ENCODE measurements at regions not wholly inside any gene's neighbourhood (a gene's known extent, or its start where the extent isn't known, plus 50 kb on each side); places are given as distances from the start of the nearest gene placed in this dataset.

- no peak for TF ChIP-seq CTCF (IDR thresholded peaks at IDR 0.05; ENCODE audit: low read depth, low read length)
- no peaks in the 10 kb centered on the region for H3K27me3 ChIP-seq
- no peak overlapping the region for H3K4me3 ChIP-seq (ENCODE audit: low read depth, low read length)
- H3K36me3 ChIP-seq, result no peaks in the 10 kb centered on the region
- no peaks in the 10 kb centered on the region; the same call in 1 of the 2 replicates for H3K9me3 ChIP-seq
- no peak for DNase-seq
- H3K4me1 ChIP-seq, result no peaks in the 10 kb centered on the region
Measured at GRCh38 chr6:82680192-82680591, 316.6 kb downstream of the TPBG start.

DNA sequence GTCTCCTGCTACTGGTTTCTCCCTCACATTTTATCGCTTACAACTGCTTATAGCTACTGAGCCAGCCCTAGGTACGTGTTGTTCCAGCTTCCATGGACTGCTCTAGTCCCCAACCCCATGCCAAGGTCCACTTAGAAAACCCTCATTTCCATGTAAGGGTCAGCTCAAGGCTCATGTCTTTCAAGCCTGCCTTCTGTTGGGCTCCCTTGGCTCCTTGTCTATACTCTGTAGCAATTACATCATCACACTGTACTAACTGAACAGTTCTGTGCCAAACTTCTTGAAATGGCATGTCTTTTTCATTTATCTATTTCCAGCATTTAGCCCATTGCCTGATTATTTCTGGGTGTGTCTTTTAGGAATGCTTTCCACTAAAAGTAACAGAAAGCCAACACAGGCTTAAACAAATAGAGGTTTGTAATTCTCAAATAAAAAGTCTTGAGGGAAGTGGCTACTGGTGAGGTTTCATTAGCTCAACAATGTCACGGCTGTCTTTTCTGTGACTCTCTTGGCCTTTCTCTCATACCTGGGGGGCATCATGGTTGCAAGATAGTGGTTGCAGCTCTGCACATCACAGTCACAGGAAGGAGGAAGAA is 317.6 kb downstream of the TPBG start:
- H3K4me1 ChIP-seq, result no peaks in the 10 kb centered on the region
- no peaks in the 10 kb centered on the region; the same call in 1 of the 2 replicates for H3K9me3 ChIP-seq
- H3K27me3 ChIP-seq, result no peaks in the 10 kb centered on the region
- TF ChIP-seq CTCF (IDR thresholded peaks at IDR 0.05; ENCODE audit: low read depth, low read length), result no peak
- no peak overlapping the region for H3K4me3 ChIP-seq (ENCODE audit: low read depth, low read length)
- no peak for DNase-seq
- H3K36me3 ChIP-seq, result no peaks in the 10 kb centered on the region

- TF ChIP-seq CTCF (IDR thresholded peaks at IDR 0.05; ENCODE audit: low read depth, low read length), result no peak
- Histone ChIP-seq H3K4me3 (ENCODE audit: low read depth, low read length) (no peak overlapping the region), H3K4me1 (no peaks in the 10 kb centered on the region), H3K9me3 (no peaks in the 10 kb centered on the region; the same call in 1 of the 2 replicates), H3K27me3 (no peaks in the 10 kb centered on the region), H3K36me3 (no peaks in the 10 kb centered on the region)
- no peak for DNase-seq
Measured at GRCh38 chr6:82686719-82687118, 323.1 kb downstream of the TPBG start.

- no peak for DNase-seq
- H3K9me3 ChIP-seq, result no peaks in the 10 kb centered on the region; the same call in 1 of the 2 replicates
- no peaks in the 10 kb centered on the region for H3K4me1 ChIP-seq
- 0 out of 2 replicates have a peak, but pooled peaks cover under 1% of the 10 kb centered on the region for H3K27me3 ChIP-seq
- no peaks in the 10 kb centered on the region for H3K36me3 ChIP-seq
- no peak overlapping the region for H3K4me3 ChIP-seq (ENCODE audit: low read depth, low read length)
- no peak for TF ChIP-seq CTCF (IDR thresholded peaks at IDR 0.05; ENCODE audit: low read depth, low read length)
Measured at GRCh38 chr6:82687855-82688254, 324.2 kb downstream of the TPBG start.

GRCh38 chr6:82690283-82690682 is 326.7 kb downstream of the TPBG start:
- DNase-seq, result no peak
- H3K4me1 ChIP-seq, result no peaks in the 10 kb centered on the region
- H3K9me3 ChIP-seq, result no peaks in the 10 kb centered on the region
- no peaks in the 10 kb centered on the region for H3K36me3 ChIP-seq
- 0 out of 2 replicates have a peak, but pooled peaks cover 2% of the 10 kb centered on the region for H3K27me3 ChIP-seq
- H3K4me3 ChIP-seq (ENCODE audit: low read depth, low read length), result no peak overlapping the region
- no peak for TF ChIP-seq CTCF (IDR thresholded peaks at IDR 0.05; ENCODE audit: low read depth, low read length)

- TF ChIP-seq CTCF (IDR thresholded peaks at IDR 0.05; ENCODE audit: low read depth, low read length), result no peak
- Histone ChIP-seq H3K36me3 (no peaks in the 10 kb centered on the region), H3K27me3 (0 out of 2 replicates have a peak, but pooled peaks cover 2% of the 10 kb centered on the region), H3K4me3 (ENCODE audit: low read depth, low read length) (no peak overlapping the region), H3K9me3 (no peaks in the 10 kb centered on the region), H3K4me1 (no peaks in the 10 kb centered on the region)
- DNase-seq, result no peak
Measured at GRCh38 chr6:82691997-82692396, 328.4 kb downstream of the TPBG start.

All from BE2C (cell line).